ENCODE measurements at regions not wholly inside any gene's neighbourhood (a gene's known extent, or its start where the extent isn't known, plus 50 kb on each side); places are given as distances from the start of the nearest gene placed in this dataset.
"Not testable (repeated sequence)": the region's sequence is repeated elsewhere in the genome, so short reads cannot be mapped to it uniquely, and the experiment has no call there.

GRCh38 chr3:70466096-70466495, 153.7 kb upstream of the MDFIC2 start:
- no peak for DNase-seq (ENCODE audit: low read depth)
- H3K36me3 ChIP-seq (ENCODE audit: control insufficient read depth, insufficient read depth, low read length) = no peaks in the 10 kb centered on the region

GRCh38 chr3:70464876-70465275, 152.4 kb upstream of the MDFIC2 start:
- Histone ChIP-seq H3K36me3 (ENCODE audit: control insufficient read depth, insufficient read depth, low read length) (no peaks in the 10 kb centered on the region), H3K27me3 (ENCODE audit: control insufficient read depth, insufficient read depth, low read length) (no peaks in the 10 kb centered on the region), H3K4me3 (ENCODE audit: low read depth, low read length) (no peak overlapping the region)
- DNase-seq (ENCODE audit: low read depth) (no peak), FAIRE-seq (no peak)
- TF ChIP-seq CTCF (IDR thresholded peaks at IDR 0.05; ENCODE audit: insufficient read depth, low read length, severe bottlenecking) = no peak

More at GRCh38 chr3:70466096-70466495, 153.7 kb upstream of the MDFIC2 start:
- FAIRE-seq = no peak
- Histone ChIP-seq H3K4me3 (ENCODE audit: low read depth, low read length) (no peak overlapping the region), H3K27me3 (ENCODE audit: control insufficient read depth, insufficient read depth, low read length) (no peaks in the 10 kb centered on the region)
- no peak for TF ChIP-seq CTCF (IDR thresholded peaks at IDR 0.05; ENCODE audit: insufficient read depth, low read length, severe bottlenecking)

GRCh38 chr3:70464465-70464864, 152.0 kb upstream of the MDFIC2 start:
- no peak overlapping the region for H3K4me3 ChIP-seq (ENCODE audit: low read depth, low read length)
- FAIRE-seq = no peak
- no peaks in the 10 kb centered on the region for H3K36me3 ChIP-seq (ENCODE audit: control insufficient read depth, insufficient read depth, low read length)
- no peak for DNase-seq (ENCODE audit: low read depth)
- TF ChIP-seq CTCF (IDR thresholded peaks at IDR 0.05; ENCODE audit: insufficient read depth, low read length, severe bottlenecking) = no peak
- no peaks in the 10 kb centered on the region for H3K27me3 ChIP-seq (ENCODE audit: control insufficient read depth, insufficient read depth, low read length)

- not testable (repeated sequence) for H3K36me3 ChIP-seq (ENCODE audit: control insufficient read depth, insufficient read depth, low read length); DNase-seq (ENCODE audit: low read depth); FAIRE-seq; H3K27me3 ChIP-seq (ENCODE audit: control insufficient read depth, insufficient read depth, low read length); H3K4me3 ChIP-seq (ENCODE audit: low read depth, low read length)
Measured at GRCh38 chr3:70450220-70450619, 137.8 kb upstream of the MDFIC2 start.

GRCh38 chr3:70435422-70435821, 123.0 kb upstream of the MDFIC2 start:
- not testable (repeated sequence) for DNase-seq (ENCODE audit: low read depth); H3K27me3 ChIP-seq (ENCODE audit: control insufficient read depth, insufficient read depth, low read length); FAIRE-seq; H3K36me3 ChIP-seq (ENCODE audit: control insufficient read depth, insufficient read depth, low read length); H3K4me3 ChIP-seq (ENCODE audit: low read depth, low read length)

- FAIRE-seq (no peak), DNase-seq (ENCODE audit: low read depth) (peak; percentile 66)
Measured at GRCh38 chr3:70433091-70433490, 120.7 kb upstream of the MDFIC2 start.

More at GRCh38 chr3:70433091-70433490, 120.7 kb upstream of the MDFIC2 start:
- Histone ChIP-seq H3K36me3 (ENCODE audit: control insufficient read depth, insufficient read depth, low read length) (no peaks in the 10 kb centered on the region), H3K27me3 (ENCODE audit: control insufficient read depth, insufficient read depth, low read length) (no peaks in the 10 kb centered on the region), H3K4me3 (ENCODE audit: low read depth, low read length) (no peak overlapping the region)
- TF ChIP-seq CTCF (IDR thresholded peaks at IDR 0.05; ENCODE audit: insufficient read depth, low read length, severe bottlenecking) = no peak
